SK-N-SH treated with all-trans-retinoic acid at 6 μM for 48 hours (cell line): ENCODE measurements at regions not wholly inside any gene's neighbourhood (a gene's known extent, or its start where the extent isn't known, plus 50 kb on each side); places are given as distances from the start of the nearest gene placed in this dataset.

ENCODE experiments used
- ATAC-seq: fragments of 200-7000 bp; cut with Tn5 transposase; 3 replicates; pipeline ENCODE4 v1.9.1; 2020; ENCODE audit warnings: mild to moderate bottlenecking, moderate library complexity
- ARNTL ChIP-seq: fragments of 450-650 bp; formaldehyde crosslinking; IDR thresholded peaks from 2 replicates; pipeline ENCODE4 v1.5.0; 2020; ENCODE audit warnings: low read depth, mild to moderate bottlenecking, moderate library complexity, borderline replicate concordance
- BACH2 ChIP-seq: fragments of 250-450 bp; sonication (Bioruptor Pico); IDR thresholded peaks from 2 replicates; pipeline ENCODE4 v1.9.0; 2021; ENCODE audit warnings: mild to moderate bottlenecking, borderline replicate concordance
- CSRNP3 ChIP-seq: fragments of 250-450 bp; sonication (Bioruptor Pico); IDR thresholded peaks from 2 replicates; pipeline ENCODE4 v1.5.1; 2021; ENCODE audit warnings: mild to moderate bottlenecking, moderate library complexity
- ESRRG ChIP-seq: fragments of 250-450 bp; sonication (Bioruptor Pico); IDR thresholded peaks from 2 replicates; pipeline ENCODE4 v1.6.1; 2021; ENCODE audit warnings: mild to moderate bottlenecking
- GLIS3 ChIP-seq: fragments of 250-450 bp; sonication (Bioruptor Pico); IDR thresholded peaks from 2 replicates; pipeline ENCODE4 v1.5.0; 2020; ENCODE audit warnings: mild to moderate bottlenecking, moderate library complexity
- ISL1 ChIP-seq: fragments of 250-450 bp; sonication (Bioruptor Pico); IDR thresholded peaks from 2 replicates; pipeline ENCODE4 v2.1.2; 2022; ENCODE audit warnings: mild to moderate bottlenecking, moderate library complexity
- OSR1 ChIP-seq: fragments of 250-450 bp; sonication (Bioruptor Pico); IDR thresholded peaks from 2 replicates; pipeline ENCODE4 v1.8.0; 2022; ENCODE audit warnings: moderate library complexity, mild to moderate bottlenecking, inconsistent platforms
- PATZ1 ChIP-seq: fragments of 250-450 bp; sonication (Bioruptor Pico); IDR thresholded peaks from 2 replicates; pipeline ENCODE4 v1.8.0; 2020; ENCODE audit warnings: mild to moderate bottlenecking, moderate library complexity, borderline replicate concordance
- POU6F1 ChIP-seq: fragments of 250-450 bp; sonication (Bioruptor Pico); IDR thresholded peaks from 2 replicates; pipeline ENCODE4 v1.8.0; 2021; ENCODE audit warnings: low read depth, mild to moderate bottlenecking, moderate library complexity, borderline replicate concordance
- PPARA ChIP-seq: fragments of 250-450 bp; sonication (Bioruptor Pico); IDR thresholded peaks from 2 replicates; pipeline ENCODE4 v1.5.0; 2020; ENCODE audit warnings: mild to moderate bottlenecking, borderline replicate concordance
- RARB ChIP-seq: fragments of 250-450 bp; sonication (Bioruptor Pico); IDR thresholded peaks from 2 replicates; pipeline ENCODE4 v1.8.0; 2021; ENCODE audit warnings: mild to moderate bottlenecking, moderate library complexity
- SNAI2 ChIP-seq: fragments of 250-450 bp; sonication (Bioruptor Pico); IDR thresholded peaks from 2 replicates; pipeline ENCODE4 v1.5.0; 2020; ENCODE audit warnings: mild to moderate bottlenecking, moderate library complexity
- TCF4 ChIP-seq: fragments of 250-450 bp; sonication (Bioruptor Pico); IDR thresholded peaks from 2 replicates; pipeline ENCODE4 v1.8.0; 2021; ENCODE audit warnings: mild to moderate bottlenecking, moderate library complexity, borderline replicate concordance
- TOX ChIP-seq: fragments of 250-450 bp; sonication (Bioruptor Pico); IDR thresholded peaks from 2 replicates; pipeline ENCODE4 v1.8.0; 2021; ENCODE audit warnings: mild to moderate bottlenecking, moderate library complexity, borderline replicate concordance
- ZC3H10 ChIP-seq: fragments of 250-450 bp; sonication (Bioruptor Pico); IDR thresholded peaks from 2 replicates; pipeline ENCODE4 v1.5.1; 2021; ENCODE audit warnings: mild to moderate bottlenecking, moderate library complexity
- ZFP3 ChIP-seq: fragments of 250-450 bp; sonication (Bioruptor Pico); IDR thresholded peaks from 2 replicates; pipeline ENCODE4 v1.5.0; 2020; ENCODE audit warnings: mild to moderate bottlenecking, moderate library complexity
- ZNF565 ChIP-seq: fragments of 450-650 bp; formaldehyde crosslinking; conservative IDR thresholded peaks from 2 replicates; pipeline ENCODE4 v1.5.0; 2020; ENCODE audit warnings: low read depth, mild to moderate bottlenecking, moderate library complexity
- ZNF70 ChIP-seq: fragments of 450-650 bp; formaldehyde crosslinking; IDR thresholded peaks from 2 replicates; pipeline ENCODE4 v1.5.0; 2020; ENCODE audit warnings: mild to moderate bottlenecking, moderate library complexity
- ZNF8 ChIP-seq: fragments of 450-650 bp; formaldehyde crosslinking; IDR thresholded peaks from 2 replicates; pipeline ENCODE4 v1.5.0; 2020; ENCODE audit warnings: mild to moderate bottlenecking, moderate library complexity
- TF ChIP-seq, protein P1 (sequence below): fragments of 250-450 bp; sonication (Bioruptor Pico); IDR thresholded peaks from 2 replicates; pipeline ENCODE4 v1.5.0; 2020; ENCODE audit warnings: mild to moderate bottlenecking, moderate library complexity

- ATAC-seq = no peak
- TF ChIP-seq RARB (CRISPR knock-in tag) = no peak
- no peak for TF ChIP-seq SNAI2 (CRISPR knock-in tag)
- no peak for TF ChIP-seq ZNF8 (CRISPR knock-in tag)
- TF ChIP-seq ZFP3 (CRISPR knock-in tag) = no peak
- TF ChIP-seq CSRNP3 = no peak
- no peak for TF ChIP-seq TCF4 (CRISPR knock-in tag)
Observed at GRCh38 chr2:221786297-221786926, 214.3 kb upstream of the EPHA4 start.

- TF ChIP-seq ZNF565 (CRISPR knock-in tag) (no peak), ZFP3 (CRISPR knock-in tag) (no peak), BACH2 (CRISPR knock-in tag) (no peak), ARNTL (CRISPR knock-in tag) (no peak), PPARA (CRISPR knock-in tag) (no peak), ZC3H10 (CRISPR knock-in tag) (no peak)
- TF ChIP-seq, protein P1, sequence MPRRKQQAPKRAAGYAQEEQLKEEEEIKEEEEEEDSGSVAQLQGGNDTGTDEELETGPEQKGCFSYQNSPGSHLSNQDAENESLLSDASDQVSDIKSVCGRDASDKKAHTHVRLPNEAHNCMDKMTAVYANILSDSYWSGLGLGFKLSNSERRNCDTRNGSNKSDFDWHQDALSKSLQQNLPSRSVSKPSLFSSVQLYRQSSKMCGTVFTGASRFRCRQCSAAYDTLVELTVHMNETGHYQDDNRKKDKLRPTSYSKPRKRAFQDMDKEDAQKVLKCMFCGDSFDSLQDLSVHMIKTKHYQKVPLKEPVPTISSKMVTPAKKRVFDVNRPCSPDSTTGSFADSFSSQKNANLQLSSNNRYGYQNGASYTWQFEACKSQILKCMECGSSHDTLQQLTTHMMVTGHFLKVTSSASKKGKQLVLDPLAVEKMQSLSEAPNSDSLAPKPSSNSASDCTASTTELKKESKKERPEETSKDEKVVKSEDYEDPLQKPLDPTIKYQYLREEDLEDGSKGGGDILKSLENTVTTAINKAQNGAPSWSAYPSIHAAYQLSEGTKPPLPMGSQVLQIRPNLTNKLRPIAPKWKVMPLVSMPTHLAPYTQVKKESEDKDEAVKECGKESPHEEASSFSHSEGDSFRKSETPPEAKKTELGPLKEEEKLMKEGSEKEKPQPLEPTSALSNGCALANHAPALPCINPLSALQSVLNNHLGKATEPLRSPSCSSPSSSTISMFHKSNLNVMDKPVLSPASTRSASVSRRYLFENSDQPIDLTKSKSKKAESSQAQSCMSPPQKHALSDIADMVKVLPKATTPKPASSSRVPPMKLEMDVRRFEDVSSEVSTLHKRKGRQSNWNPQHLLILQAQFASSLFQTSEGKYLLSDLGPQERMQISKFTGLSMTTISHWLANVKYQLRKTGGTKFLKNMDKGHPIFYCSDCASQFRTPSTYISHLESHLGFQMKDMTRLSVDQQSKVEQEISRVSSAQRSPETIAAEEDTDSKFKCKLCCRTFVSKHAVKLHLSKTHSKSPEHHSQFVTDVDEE (CRISPR knock-in tag) = no peak
Observed at GRCh38 chr2:221780281-221780688, 208.2 kb upstream of the EPHA4 start.

GRCh38 chr2:221779614-221780067, 207.5 kb upstream of the EPHA4 start:
- no peak for ATAC-seq
- TF ChIP-seq PATZ1 (CRISPR knock-in tag) (no peak), TOX (no peak), SNAI2 (CRISPR knock-in tag) (no peak), RARB (CRISPR knock-in tag) (no peak), ESRRG (CRISPR knock-in tag) (no peak), BACH2 (CRISPR knock-in tag) (no peak), PPARA (CRISPR knock-in tag) (no peak), ISL1 (CRISPR knock-in tag) (no peak), ZNF70 (CRISPR knock-in tag) (no peak), ZNF565 (CRISPR knock-in tag) (no peak), POU6F1 (CRISPR knock-in tag) (no peak), OSR1 (no peak), TCF4 (CRISPR knock-in tag) (no peak), ZFP3 (CRISPR knock-in tag) (no peak)

More at GRCh38 chr2:221780281-221780688, 208.2 kb upstream of the EPHA4 start:
- no peak for ATAC-seq

GRCh38 chr2:221778025-221778424, 205.9 kb upstream of the EPHA4 start:
- no peak for ATAC-seq
- TF ChIP-seq ZNF70 (CRISPR knock-in tag) = no peak
- no peak for TF ChIP-seq TCF4 (CRISPR knock-in tag)
- TF ChIP-seq, protein P1 (CRISPR knock-in tag) = no peak
- no peak for TF ChIP-seq BACH2 (CRISPR knock-in tag)
- no peak for TF ChIP-seq ZNF565 (CRISPR knock-in tag)
- no peak for TF ChIP-seq POU6F1 (CRISPR knock-in tag)
- no peak for TF ChIP-seq RARB (CRISPR knock-in tag)
- no peak for TF ChIP-seq GLIS3 (CRISPR knock-in tag)
- TF ChIP-seq ZNF8 (CRISPR knock-in tag) = no peak
- TF ChIP-seq ISL1 (CRISPR knock-in tag) = no peak
- TF ChIP-seq CSRNP3 = no peak
